Right cardiac atrium (tissue), 5 donors: ENCODE measurements at regions not wholly inside any gene's neighbourhood (a gene's known extent, or its start where the extent isn't known, plus 50 kb on each side); places are given as distances from the start of the nearest gene placed in this dataset.

ENCODE experiments used
- ATAC-seq, 2 donors: fragments of 200-7000 bp; cut with Tn5 transposase; one replicate each; pipeline versions ENCODE4 v1.8.0 to v1.9.1; 2020; ENCODE audit warnings: moderate library complexity in 2 of 2, mild to moderate bottlenecking in 1 of 2
- DNase-seq, 3 donors: peaks; one replicate each; pipeline ENCODE4 v3.0.0-alpha.2; 2020
- H3K27ac ChIP-seq: one replicate; pipeline ENCODE4 v1.5.1; 2013; ENCODE audit warnings: mild to moderate bottlenecking, low read length, control low read depth, moderate library complexity
- H3K27me3 ChIP-seq: one replicate; pipeline ENCODE4 v1.6.1; 2013; ENCODE audit not compliant: control insufficient read depth, insufficient read depth
- H3K4me1 ChIP-seq: one replicate; pipeline ENCODE4 v1.6.1; 2013; ENCODE audit warnings: low read length; ENCODE audit not compliant: control insufficient read depth, insufficient read depth
- H3K4me3 ChIP-seq: one replicate; pipeline ENCODE4 v1.5.1; 2013; ENCODE audit warnings: low read length, control low read depth
- H3K9me3 ChIP-seq: one replicate; pipeline ENCODE4 v1.6.1; 2013; ENCODE audit warnings: low read length; ENCODE audit not compliant: control insufficient read depth
- WGBS: extraction: QIAGEN DNeasy Blood & Tissue Kit; methylation state at CpG from one replicate; pipeline ENCODE4 v1.1.7; 2013; 5-methylcytosine and 5-hydroxymethylcytosine counted together
- intact Hi-C, 4 donors: fragments of 100-400 bp; cut with DNase I; formaldehyde crosslinking; loops; one replicate each; pipeline versions ENCODE4 v1.11.0 to v1.14.0; 2022 to 2023
- donor health status: healthy with polysubstance abuse.
- donor health status: DM: no; HTN: yes; CAD: no.
- donor health status: DM: no; HTN: no; CAD: no.
- donor health status: DM: no; HTN: yes; CAD: no; lungs with severe emphysema.
- donor health status: DM: yes; HTN: yes; CAD: no.

DNA sequence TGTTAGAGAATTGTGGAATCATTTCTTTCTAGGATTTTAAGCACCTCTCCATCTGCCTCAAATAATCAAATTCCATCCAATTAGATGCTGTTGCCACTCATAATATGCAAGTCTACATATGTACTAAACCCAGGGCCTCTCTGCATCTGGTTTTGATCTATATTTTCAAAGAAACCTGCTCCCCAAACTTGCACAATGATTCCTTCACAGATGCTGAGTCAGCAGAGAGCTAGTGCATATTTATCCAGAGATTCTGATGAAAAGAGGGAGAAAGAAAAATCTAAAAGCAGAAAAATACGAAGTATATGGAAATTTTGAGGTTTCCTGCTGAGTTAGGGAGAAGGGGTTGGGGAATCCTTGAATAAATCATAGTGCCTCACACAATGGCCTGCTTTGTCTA is 235.1 kb upstream of the RBFOX1 start:
- H3K27me3 ChIP-seq: no peaks in the 10 kb centered on the region
- DNase-seq (no peak), ATAC-seq (no peak)
- intact Hi-C loops: no loop called here
- no peaks in the 10 kb centered on the region for H3K4me1 ChIP-seq
- 23% methylated on average over 1 of the region's 1 CpG for WGBS
- H3K4me3 ChIP-seq: no peak overlapping the region
- H3K27ac ChIP-seq: no peak overlapping the region
- no peaks in the 10 kb centered on the region for H3K9me3 ChIP-seq

GRCh38 chr16:7093511-7093910 is 239.1 kb upstream of the RBFOX1 start:
- WGBS: 93% methylated on average over 4 of the region's 4 CpGs
- no peak for DNase-seq
- intact Hi-C loops: no loop called here
- H3K27me3 ChIP-seq: no peaks in the 10 kb centered on the region
- H3K27ac ChIP-seq: no peak overlapping the region
- H3K9me3 ChIP-seq: no peaks in the 10 kb centered on the region
- ATAC-seq: no peak
- no peak overlapping the region for H3K4me3 ChIP-seq
- H3K4me1 ChIP-seq: no peaks in the 10 kb centered on the region

- Histone ChIP-seq H3K9me3 (no peaks in the 10 kb centered on the region), H3K27ac (no peak overlapping the region), H3K4me3 (no peak overlapping the region), H3K27me3 (no peaks in the 10 kb centered on the region), H3K4me1 (no peaks in the 10 kb centered on the region)
- DNase-seq (no peak), ATAC-seq (no peak)
- intact Hi-C loops: no loop called here
- WGBS: 31% methylated on average over 9 of the region's 9 CpGs
Observed at GRCh38 chr16:7090628-7091115, 242.0 kb upstream of the RBFOX1 start.

GRCh38 chr16:7089751-7090150 is 242.9 kb upstream of the RBFOX1 start:
- intact Hi-C loops: no loop called here
- H3K9me3 ChIP-seq: no peaks in the 10 kb centered on the region
- no peaks in the 10 kb centered on the region for H3K4me1 ChIP-seq
- DNase-seq (no peak), ATAC-seq (no peak)
- no peak overlapping the region for H3K27ac ChIP-seq
- H3K27me3 ChIP-seq: no peaks in the 10 kb centered on the region
- no peak overlapping the region for H3K4me3 ChIP-seq

- Histone ChIP-seq H3K4me3 (no peak overlapping the region), H3K27me3 (no peaks in the 10 kb centered on the region), H3K9me3 (no peaks in the 10 kb centered on the region), H3K27ac (no peak overlapping the region), H3K4me1 (no peaks in the 10 kb centered on the region)
- intact Hi-C loops: no loop called here
- 26% methylated on average over 5 of the region's 5 CpGs for WGBS
- ATAC-seq (no peak), DNase-seq (no peak)
Observed at GRCh38 chr16:7088711-7089110, 243.9 kb upstream of the RBFOX1 start.

GRCh38 chr16:7086822-7087616 is 245.6 kb upstream of the RBFOX1 start:
- DNase-seq (peak; percentile 12 to 63 (median 47)), ATAC-seq (peak in 1 of 2 donors; percentile 33)
- no peaks in the 10 kb centered on the region for H3K27me3 ChIP-seq
- intact Hi-C loops: no loop called here
- WGBS: 12% methylated on average over 21 of the region's 21 CpGs
- no peaks in the 10 kb centered on the region for H3K4me1 ChIP-seq
- no peak overlapping the region for H3K27ac ChIP-seq
- no peak overlapping the region for H3K4me3 ChIP-seq
- H3K9me3 ChIP-seq: no peaks in the 10 kb centered on the region

- 71% methylated on average over 4 of the region's 4 CpGs for WGBS
- H3K27ac ChIP-seq: no peak overlapping the region
- H3K4me1 ChIP-seq: no peaks in the 10 kb centered on the region
- no peak for DNase-seq
- H3K4me3 ChIP-seq: no peak overlapping the region
- intact Hi-C loops: no loop called here
- no peak for ATAC-seq
- H3K27me3 ChIP-seq: no peaks in the 10 kb centered on the region
- H3K9me3 ChIP-seq: no peaks in the 10 kb centered on the region
Observed at GRCh38 chr16:7085776-7086175, 246.9 kb upstream of the RBFOX1 start.

GRCh38 chr16:7083096-7083495 is 249.5 kb upstream of the RBFOX1 start:
- 16% methylated on average over 4 of the region's 4 CpGs for WGBS
- intact Hi-C loops: no loop called here
- DNase-seq (no peak), ATAC-seq (no peak)
- no peaks in the 10 kb centered on the region for H3K9me3 ChIP-seq
- no peak overlapping the region for H3K4me3 ChIP-seq
- no peaks in the 10 kb centered on the region for H3K27me3 ChIP-seq
- H3K27ac ChIP-seq: no peak overlapping the region
- H3K4me1 ChIP-seq: no peaks in the 10 kb centered on the region

- no peaks in the 10 kb centered on the region for H3K27me3 ChIP-seq
- intact Hi-C loops: no loop called here
- 70% methylated on average over 4 of the region's 4 CpGs for WGBS
- DNase-seq (no peak), ATAC-seq (no peak)
- no peak overlapping the region for H3K4me3 ChIP-seq
- no peaks in the 10 kb centered on the region for H3K9me3 ChIP-seq
- no peak overlapping the region for H3K27ac ChIP-seq
- no peaks in the 10 kb centered on the region for H3K4me1 ChIP-seq
Observed at GRCh38 chr16:7077636-7078035, 255.0 kb upstream of the RBFOX1 start.

DNA sequence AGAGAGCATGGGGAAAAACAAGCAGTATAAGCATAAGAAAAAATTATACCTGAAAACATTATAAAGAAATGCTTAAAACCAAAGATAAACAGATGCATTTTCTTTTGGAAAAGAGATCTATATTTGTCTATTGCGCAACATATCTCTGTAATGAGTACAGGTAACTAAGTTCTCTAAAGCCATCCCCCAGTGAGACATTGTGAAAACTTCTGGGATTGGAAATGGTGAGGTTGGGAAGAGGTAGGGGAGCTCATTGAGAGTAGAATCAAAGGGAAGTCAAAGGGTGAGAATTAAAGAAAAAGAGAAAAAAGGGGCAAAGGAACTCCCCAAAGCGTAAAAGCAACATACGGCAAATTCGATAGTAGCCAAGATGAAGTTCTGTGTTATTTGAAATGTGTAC is 257.9 kb upstream of the RBFOX1 start:
- intact Hi-C loops: no loop called here
- 94% methylated on average over 4 of the region's 4 CpGs for WGBS
- no peaks in the 10 kb centered on the region for H3K4me1 ChIP-seq
- H3K9me3 ChIP-seq: no peaks in the 10 kb centered on the region
- DNase-seq (no peak), ATAC-seq (no peak)
- no peak overlapping the region for H3K27ac ChIP-seq
- no peaks in the 10 kb centered on the region for H3K27me3 ChIP-seq
- no peak overlapping the region for H3K4me3 ChIP-seq

DNA sequence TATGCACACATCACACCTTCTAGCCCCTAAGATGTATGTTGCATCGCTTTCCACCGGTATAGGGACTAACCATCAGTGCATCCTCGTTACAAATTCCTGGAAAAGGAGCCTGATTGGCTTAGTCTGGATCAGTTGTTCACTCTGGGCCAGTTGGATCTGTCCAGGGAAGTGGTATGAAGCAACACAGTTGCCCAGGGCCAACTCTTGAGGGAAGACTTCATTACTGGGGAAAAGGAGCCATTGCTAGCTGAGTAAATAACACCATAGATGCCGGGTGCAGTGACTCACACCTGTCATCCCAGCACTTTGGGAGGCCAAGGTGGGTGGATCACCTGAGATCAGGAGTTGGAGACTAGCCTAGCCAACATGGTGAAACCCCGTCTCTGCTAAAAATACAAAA is 275.2 kb upstream of the RBFOX1 start:
- ATAC-seq: no peak
- Histone ChIP-seq H3K27me3 (no peaks in the 10 kb centered on the region), H3K4me3 (no peak overlapping the region), H3K4me1 (no peaks in the 10 kb centered on the region), H3K27ac (no peak overlapping the region), H3K9me3 (no peaks in the 10 kb centered on the region)
- intact Hi-C loops: no loop called here
- WGBS: 70% methylated on average over 5 of the region's 5 CpGs
- DNase-seq: no peak

DNA sequence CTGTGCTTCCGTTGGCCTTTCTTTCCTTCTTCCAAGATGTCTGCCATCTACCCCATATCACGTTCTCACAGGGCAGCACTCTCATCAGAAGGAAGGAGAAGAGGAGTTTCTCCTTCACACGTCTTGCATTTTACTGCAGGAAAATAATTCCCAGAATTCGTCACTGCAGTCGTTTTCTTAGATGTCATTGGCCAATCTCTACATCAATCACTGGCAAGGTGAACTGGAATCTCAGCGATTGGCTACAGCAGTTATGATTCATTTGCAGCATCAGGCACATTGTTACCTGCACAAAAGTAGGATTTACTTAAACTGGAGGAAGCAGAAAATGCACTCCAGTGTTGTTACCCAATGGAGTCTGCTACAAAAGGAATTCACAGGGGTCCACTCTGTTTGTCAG is 277.2 kb upstream of the RBFOX1 start:
- no peak for ATAC-seq
- Histone ChIP-seq H3K27ac (no peak overlapping the region), H3K4me3 (no peak overlapping the region), H3K4me1 (no peaks in the 10 kb centered on the region), H3K9me3 (no peaks in the 10 kb centered on the region), H3K27me3 (no peaks in the 10 kb centered on the region)
- 67% methylated on average over 6 of the region's 6 CpGs for WGBS
- DNase-seq: no peak
- intact Hi-C loops: no loop called here
